SK-N-SH (cell line): ENCODE measurements at regions not wholly inside any gene's neighbourhood (a gene's known extent, or its start where the extent isn't known, plus 50 kb on each side); places are given as distances from the start of the nearest gene placed in this dataset.

Source experiments
- CTCF ChIA-PET: fragments of 300-600, 350-600 bp; formaldehyde crosslinking; extraction: SDS; loops from one replicate; lab custom pipeline; 2021; lab: Yijun Ruan, JAX
- POLR2A ChIA-PET: fragments of 350-600 bp; sonication (Branson Sonifier 250); formaldehyde crosslinking; extraction: SDS; loops from one replicate; lab custom pipeline; 2020; ENCODE audit warnings: antibody characterized with exemption, inconsistent platforms; lab: Yijun Ruan, JAX
- DNase-seq: peaks from one replicate; pipeline ENCODE4 v3.0.0; 2012
- H2AFZ ChIP-seq: fragments of 200-600 bp; sonication (generic); 2 replicates; pipeline ENCODE4 v1.8.1; 2016; ENCODE audit warnings: antibody characterized with exemption, mild to moderate bottlenecking, low read depth
- H3F3A ChIP-seq: fragments of 200-600 bp; sonication (generic); replicated peaks from 2 replicates; pipeline ENCODE3; 2016; ENCODE audit warnings: antibody characterized with exemption, mild to moderate bottlenecking; ENCODE audit not compliant: insufficient read depth
- H3K27ac ChIP-seq, 2 experiments: fragments of 200-500 bp in 1 of 2; fragments of 200-600 bp in 1 of 2; sonication (Bioruptor generic) in 1 of 2; sonication (generic), shearing (Covaris generic) in 1 of 2; 2 replicates each; pipeline versions ENCODE4 v1.5.1 to v1.6.1; 2014 to 2016; ENCODE audit warnings: low read depth in 2 of 2, inconsistent platforms in 1 of 2, low read length in 1 of 2, mild to moderate bottlenecking in 1 of 2, mixed read lengths in 1 of 2
- H3K27me3 ChIP-seq: fragments of 200-600 bp; sonication (generic), shearing (Covaris generic); 2 replicates; pipeline ENCODE4 v1.6.1; 2016; ENCODE audit warnings: mixed run types; ENCODE audit not compliant: insufficient read depth
- H3K36me3 ChIP-seq, 2 experiments: fragments of 200-500 bp in 1 of 2; fragments of 200-600 bp in 1 of 2; sonication (Bioruptor generic) in 1 of 2; sonication (generic) in 1 of 2; replicated peaks in 1 of 2; 2 replicates each; pipeline versions ENCODE3 to v1.5.1; 2014 to 2016; ENCODE audit warnings: low read length in 1 of 2, mild to moderate bottlenecking in 1 of 2; ENCODE audit not compliant: insufficient read depth in 2 of 2, control insufficient read depth in 1 of 2
- H3K4me1 ChIP-seq, 2 experiments: fragments of 200-500 bp in 1 of 2; fragments of 200-600 bp in 1 of 2; sonication (Bioruptor generic) in 1 of 2; sonication (generic), shearing (Covaris generic) in 1 of 2; 2 replicates each; pipeline versions ENCODE4 v1.5.1 to v1.6.1; 2014 to 2016; ENCODE audit warnings: low read depth in 1 of 2, low read length in 1 of 2, mixed run types in 1 of 2; ENCODE audit not compliant: insufficient read depth in 2 of 2, control insufficient read depth in 1 of 2
- H3K4me2 ChIP-seq: fragments of 200-600 bp; sonication (generic), shearing (Covaris generic); 2 replicates; pipeline ENCODE4 v1.6.1; 2017; ENCODE audit warnings: mixed run types
- H3K4me3 ChIP-seq, 2 experiments: fragments of 200-500 bp in 1 of 2; fragments of 200-600 bp in 1 of 2; sonication (Bioruptor generic) in 1 of 2; sonication (generic), shearing (Covaris generic) in 1 of 2; 2 replicates each; pipeline versions ENCODE4 v1.5.1 to v1.8.1; 2014 to 2016; ENCODE audit warnings: low read depth in 2 of 2, inconsistent platforms in 1 of 2, low read length in 1 of 2, mild to moderate bottlenecking in 1 of 2, mixed read lengths in 1 of 2, moderate library complexity in 1 of 2
- H3K79me2 ChIP-seq: fragments of 200-600 bp; sonication (generic); 2 replicates; pipeline ENCODE4 v1.8.1; 2017; ENCODE audit warnings: mild to moderate bottlenecking; ENCODE audit not compliant: insufficient read depth
- H3K9ac ChIP-seq: fragments of 200-600 bp; sonication (generic); 2 replicates; pipeline ENCODE4 v1.6.1; 2017; ENCODE audit warnings: mixed run types
- H3K9me2 ChIP-seq: fragments of 200-600 bp; sonication (generic); 2 replicates; pipeline ENCODE4 v1.6.1; 2017; ENCODE audit warnings: mixed run types
- H3K9me3 ChIP-seq: fragments of 200-600 bp; sonication (generic); 2 replicates; pipeline ENCODE4 v1.6.1; 2017; ENCODE audit warnings: mixed run types, mild to moderate bottlenecking, moderate library complexity
- H4K20me1 ChIP-seq: fragments of 200-600 bp; sonication (generic); 2 replicates; pipeline ENCODE4 v1.6.1; 2017; ENCODE audit warnings: mild to moderate bottlenecking, mixed run types; ENCODE audit not compliant: insufficient read depth
- CHD2 ChIP-seq: fragments of 150-350 bp; IDR thresholded peaks from 2 replicates; pipeline ENCODE4 v1.6.1; 2018; ENCODE audit warnings: low read length; ENCODE audit not compliant: partially characterized antibody
- CTCF ChIP-seq: fragments of 200-600 bp; sonication (generic); IDR thresholded peaks from 2 replicates; pipeline ENCODE4 v1.6.1; 2017; ENCODE audit warnings: antibody characterized with exemption, mild to moderate bottlenecking, moderate library complexity
- ELF1 ChIP-seq: IDR thresholded peaks from 2 replicates; pipeline ENCODE4 v1.4.0; 2012
- FOSL2 ChIP-seq: IDR thresholded peaks from 2 replicates; pipeline ENCODE4 v1.4.0; 2012; ENCODE audit warnings: low read depth, mild to moderate bottlenecking, moderate library complexity, borderline replicate concordance
- FOXM1 ChIP-seq: IDR thresholded peaks from 2 replicates; pipeline ENCODE4 v1.4.0; 2012; ENCODE audit warnings: low read depth, mild to moderate bottlenecking
- GABPA ChIP-seq: IDR thresholded peaks from 2 replicates; pipeline ENCODE4 v1.4.0; 2012; ENCODE audit warnings: low read depth, mild to moderate bottlenecking
- MAX ChIP-seq: IDR thresholded peaks from 2 replicates; pipeline ENCODE4 v1.4.0; 2012; ENCODE audit warnings: low read depth
- MEF2A ChIP-seq: IDR thresholded peaks from 2 replicates; pipeline ENCODE4 v1.4.0; 2012; ENCODE audit warnings: low read depth, borderline replicate concordance
- MXI1 ChIP-seq: IDR thresholded peaks from 2 replicates; pipeline ENCODE4 v1.6.1; 2012; ENCODE audit warnings: mild to moderate bottlenecking, low read depth, low read length, improper control_type of control experiment
- NFIC ChIP-seq: IDR thresholded peaks from 2 replicates; pipeline ENCODE4 v1.4.0; 2012; ENCODE audit warnings: borderline replicate concordance
- PBX3 ChIP-seq: IDR thresholded peaks from 2 replicates; pipeline ENCODE4; 2012
- RAD21 ChIP-seq: IDR thresholded peaks from 2 replicates; pipeline ENCODE4 v1.6.1; 2012; ENCODE audit warnings: mild to moderate bottlenecking, low read length
- REST ChIP-seq: IDR thresholded peaks from 2 replicates; pipeline ENCODE4 v1.6.1; 2012; ENCODE audit warnings: mild to moderate bottlenecking, low read depth, low read length, moderate library complexity
- TAF1 ChIP-seq: IDR thresholded peaks from 2 replicates; pipeline ENCODE4 v1.6.1; 2012; ENCODE audit warnings: low read depth, mild to moderate bottlenecking, low read length, moderate library complexity, borderline replicate concordance
- TEAD4 ChIP-seq: IDR thresholded peaks from 2 replicates; pipeline ENCODE4 v1.4.0; 2012; ENCODE audit warnings: mild to moderate bottlenecking, borderline replicate concordance; ENCODE audit not compliant: insufficient read depth
- USF1 ChIP-seq: IDR thresholded peaks from 2 replicates; pipeline ENCODE4 v1.4.0; 2012; ENCODE audit warnings: low read depth, borderline replicate concordance
- USF2 ChIP-seq: fragments of 150-350 bp; IDR thresholded peaks from 2 replicates; pipeline ENCODE4 v1.6.1; 2017; ENCODE audit warnings: antibody characterized with exemption, low read length, low read depth, borderline replicate concordance
- ZBTB33 ChIP-seq: IDR thresholded peaks from 2 replicates; pipeline ENCODE4 v1.4.0; 2012; ENCODE audit warnings: low read depth, borderline replicate concordance
- WGBS: methylation state at CpG from one replicate; pipeline ENCODE4 v1.1.6; 2017; ENCODE audit warnings: low lambda C conversion rate; 5-methylcytosine and 5-hydroxymethylcytosine counted together

- H3K36me3 ChIP-seq = no peaks in the 10 kb centered on the region
- no peaks in the 10 kb centered on the region for H3K27me3 ChIP-seq
- no peak overlapping the region for H2AFZ ChIP-seq
- no peak overlapping the region for H3K9ac ChIP-seq
- H3K79me2 ChIP-seq = no peaks in the 10 kb centered on the region
- H3F3A ChIP-seq = no peaks in the 10 kb centered on the region
- TF ChIP-seq REST (no peak), TAF1 (no peak), TEAD4 (no peak), PBX3 (no peak), ELF1 (no peak), NFIC (no peak), GABPA (no peak), FOSL2 (no peak), FOXM1 (no peak)
- 7% methylated on average over 6 of the region's 6 CpGs for WGBS
- no peaks in the 10 kb centered on the region for H3K9me2 ChIP-seq
- no peak overlapping the region for H3K4me2 ChIP-seq
- no peaks in the 10 kb centered on the region for H3K9me3 ChIP-seq
- CTCF ChIA-PET = no interaction called here
- no peak for DNase-seq
- no peaks in the 10 kb centered on the region for H3K4me1 ChIP-seq
- no peak overlapping the region for H3K27ac ChIP-seq
- H4K20me1 ChIP-seq = no peaks in the 10 kb centered on the region
- POLR2A ChIA-PET = no interaction called here
- no peak overlapping the region for H3K4me3 ChIP-seq
These were observed 487.8 kb downstream of the KCNH5 start for GRCh38 chr14:62557416-62557815.

- H3K4me2 ChIP-seq = no peak overlapping the region
- no peaks in the 10 kb centered on the region for H3K36me3 ChIP-seq
- POLR2A ChIA-PET = no interaction called here
- H3K79me2 ChIP-seq = no peaks in the 10 kb centered on the region
- no peaks in the 10 kb centered on the region for H3F3A ChIP-seq
- H3K27me3 ChIP-seq = no peaks in the 10 kb centered on the region
- no peaks in the 10 kb centered on the region for H4K20me1 ChIP-seq
- H3K9ac ChIP-seq = no peak overlapping the region
- H3K9me2 ChIP-seq = no peaks in the 10 kb centered on the region
- no peak for DNase-seq
- no peak overlapping the region for H3K27ac ChIP-seq
- H2AFZ ChIP-seq = no peak overlapping the region
- no peak overlapping the region for H3K4me3 ChIP-seq
- CTCF ChIA-PET = no interaction called here
- WGBS = 4% methylated on average over 1 of the region's 1 CpG
- H3K9me3 ChIP-seq = no peaks in the 10 kb centered on the region
- H3K4me1 ChIP-seq = no peaks in the 10 kb centered on the region
- no peak for TF ChIP-seq MEF2A
- TF ChIP-seq FOXM1 = no peak
- no peak for TF ChIP-seq USF2
- no peak for TF ChIP-seq MXI1
- no peak for TF ChIP-seq RAD21
- TF ChIP-seq NFIC = no peak
- TF ChIP-seq ZBTB33 = no peak
- no peak for TF ChIP-seq TEAD4
- TF ChIP-seq CHD2 = no peak
- TF ChIP-seq CTCF = no peak
- TF ChIP-seq MAX = no peak
- TF ChIP-seq USF1 = no peak
These were observed 486.8 kb downstream of the KCNH5 start for GRCh38 chr14:62558451-62558850.
